ENCODE measurements at regions not wholly inside any gene's neighbourhood (a gene's known extent, or its start where the extent isn't known, plus 50 kb on each side); places are given as distances from the start of the nearest gene placed in this dataset.

GRCh38 chr13:63433546-63434150 is 2018.0 kb upstream of the PCDH20 start:
- Histone ChIP-seq H3K4me1 (no peaks in the 10 kb centered on the region), H3K36me3 (replicated peaks in 1 of 2; ENCODE audit: insufficient read depth in 1 of 2, low read depth in 2 of 2) (no peaks in the 10 kb centered on the region), H3K9me3 (no peaks in the 10 kb centered on the region), H3K27ac (no peak overlapping the region), H3K27me3 (no peaks in the 10 kb centered on the region), H3K4me3 (no peak overlapping the region)
- intact Hi-C loops (cut with DNase I), result no loop called here
- DNase-seq, result no peak
- no peak for TF ChIP-seq POLR2A (IDR thresholded peaks at IDR 0.05)
- TF ChIP-seq CTCF (IDR thresholded peaks at IDR 0.05), result no peak
- ATAC-seq, result no peak

- DNase-seq (no peak), ATAC-seq (no peak)
- no peaks in the 10 kb centered on the region for H3K27me3 ChIP-seq
- no peaks in the 10 kb centered on the region for H3K9me3 ChIP-seq
- no peak overlapping the region for H3K27ac ChIP-seq
- TF ChIP-seq CTCF (IDR thresholded peaks at IDR 0.05), result no peak
- no peak for TF ChIP-seq POLR2A (IDR thresholded peaks at IDR 0.05)
- WGBS, 2 donors, result 77 to 94% methylated on average over 2 of the region's 2 CpGs
- H3K36me3 ChIP-seq (replicated peaks in 1 of 2; ENCODE audit: insufficient read depth in 1 of 2, low read depth in 2 of 2), result no peaks in the 10 kb centered on the region
- intact Hi-C loops (cut with DNase I), result no loop called here
- no peaks in the 10 kb centered on the region for H3K4me1 ChIP-seq
- H3K4me3 ChIP-seq, result no peak overlapping the region
Observed at GRCh38 chr13:63427170-63427569, 2011.5 kb upstream of the PCDH20 start.

GRCh38 chr13:63425131-63425530 is 2009.5 kb upstream of the PCDH20 start:
- intact Hi-C loops (cut with DNase I), result no loop called here
- H3K4me1 ChIP-seq, result no peaks in the 10 kb centered on the region
- no peak for TF ChIP-seq POLR2A (IDR thresholded peaks at IDR 0.05)
- no peak for TF ChIP-seq CTCF (IDR thresholded peaks at IDR 0.05)
- WGBS, 2 donors, result 41 to 43% methylated on average over 2 of the region's 2 CpGs
- H3K36me3 ChIP-seq (replicated peaks in 1 of 2; ENCODE audit: insufficient read depth in 1 of 2, low read depth in 2 of 2), result no peaks in the 10 kb centered on the region
- H3K27me3 ChIP-seq, result no peaks in the 10 kb centered on the region
- H3K9me3 ChIP-seq, result no peaks in the 10 kb centered on the region
- DNase-seq (no peak), ATAC-seq (no peak)
- H3K4me3 ChIP-seq, result no peak overlapping the region
- H3K27ac ChIP-seq, result no peak overlapping the region

GRCh38 chr13:63421123-63421522 is 2005.5 kb upstream of the PCDH20 start:
- ATAC-seq (no peak), DNase-seq (no peak)
- 67 to 75% methylated on average over 3 of the region's 3 CpGs for WGBS, 2 donors
- intact Hi-C loops (cut with DNase I), result no loop called here
- Histone ChIP-seq H3K27me3 (no peaks in the 10 kb centered on the region), H3K27ac (no peak overlapping the region), H3K9me3 (no peaks in the 10 kb centered on the region), H3K4me3 (no peak overlapping the region), H3K36me3 (replicated peaks in 1 of 2; ENCODE audit: insufficient read depth in 1 of 2, low read depth in 2 of 2) (no peaks in the 10 kb centered on the region), H3K4me1 (no peaks in the 10 kb centered on the region)
- no peak for TF ChIP-seq CTCF (IDR thresholded peaks at IDR 0.05)
- TF ChIP-seq POLR2A (IDR thresholded peaks at IDR 0.05), result no peak

GRCh38 chr13:63420685-63421084 is 2005.0 kb upstream of the PCDH20 start:
- no peak overlapping the region for H3K4me3 ChIP-seq
- intact Hi-C loops (cut with DNase I), result no loop called here
- no peak for TF ChIP-seq POLR2A (IDR thresholded peaks at IDR 0.05)
- no peak for TF ChIP-seq CTCF (IDR thresholded peaks at IDR 0.05)

More at GRCh38 chr13:63420685-63421084, 2005.0 kb upstream of the PCDH20 start:
- Histone ChIP-seq H3K27ac (no peak overlapping the region), H3K4me1 (no peaks in the 10 kb centered on the region), H3K36me3 (replicated peaks in 1 of 2; ENCODE audit: insufficient read depth in 1 of 2, low read depth in 2 of 2) (no peaks in the 10 kb centered on the region), H3K27me3 (no peaks in the 10 kb centered on the region), H3K9me3 (no peaks in the 10 kb centered on the region)
- DNase-seq (no peak), ATAC-seq (no peak)
